Smooth muscle cell (in vitro differentiated cells): ENCODE measurements at regions not wholly inside any gene's neighbourhood (a gene's known extent, or its start where the extent isn't known, plus 50 kb on each side); places are given as distances from the start of the nearest gene placed in this dataset.

ENCODE experiments used
- DNase-seq: peaks from one replicate; lab custom pipeline; 2025; ENCODE audit not compliant: unreplicated experiment; lab: John Stamatoyannopoulos, UW
- H2AFZ ChIP-seq: fragments of 200-600 bp; sonication (generic); 2 replicates; pipeline ENCODE4 v1.6.0; 2016; ENCODE audit warnings: antibody characterized with exemption, low read depth, mild to moderate bottlenecking
- H3F3A ChIP-seq: fragments of 200-600 bp; sonication (generic); 2 replicates; pipeline ENCODE4 v1.6.0; 2017; ENCODE audit warnings: antibody characterized with exemption, low read depth
- H3K27ac ChIP-seq: fragments of 200-600 bp; sonication (generic); 2 replicates; pipeline ENCODE4 v1.5.1; 2016; ENCODE audit warnings: low read depth, mild to moderate bottlenecking
- H3K27me3 ChIP-seq: fragments of 200-600 bp; sonication (generic); 2 replicates; pipeline ENCODE4 v1.6.1; 2016; ENCODE audit warnings: low read depth, mild to moderate bottlenecking
- H3K36me3 ChIP-seq: fragments of 200-600 bp; sonication (generic); 2 replicates; pipeline ENCODE4 v1.5.1; 2016; ENCODE audit warnings: low read depth
- H3K4me1 ChIP-seq: fragments of 200-600 bp; sonication (generic); 2 replicates; pipeline ENCODE4 v1.5.1; 2016; ENCODE audit warnings: low read depth
- H3K4me2 ChIP-seq: fragments of 200-600 bp; sonication (generic); 2 replicates; pipeline ENCODE4 v1.6.0; 2016; ENCODE audit warnings: mild to moderate bottlenecking
- H3K4me3 ChIP-seq: fragments of 200-600 bp; sonication (generic); 2 replicates; pipeline ENCODE4 v1.5.1; 2016; ENCODE audit warnings: mild to moderate bottlenecking
- H3K79me2 ChIP-seq: fragments of 200-600 bp; sonication (generic); 2 replicates; pipeline ENCODE4 v1.6.0; 2016; ENCODE audit warnings: low read depth, mild to moderate bottlenecking
- H3K9ac ChIP-seq: fragments of 200-600 bp; sonication (generic); 2 replicates; pipeline ENCODE4 v1.6.0; 2016; ENCODE audit warnings: low read depth
- H3K9me3 ChIP-seq: fragments of 200-600 bp; sonication (generic); replicated peaks from 2 replicates; pipeline ENCODE4 v1.5.1; 2016; ENCODE audit warnings: low read depth
- H4K20me1 ChIP-seq: fragments of 200-600 bp; sonication (generic); 2 replicates; pipeline ENCODE4 v1.6.0; 2016; ENCODE audit warnings: low read depth
- CTCF ChIP-seq: fragments of 200-600 bp; sonication (generic); IDR thresholded peaks from 2 replicates; pipeline ENCODE4 v1.5.1; 2017; ENCODE audit warnings: borderline replicate concordance, mild to moderate bottlenecking, antibody characterized with exemption; ENCODE audit not compliant: insufficient read depth, poor library complexity, severe bottlenecking
- WGBS: methylation state at CpG from one replicate; pipeline ENCODE4 v1.1.7; 2016; ENCODE audit warnings: low lambda C conversion rate; 5-methylcytosine and 5-hydroxymethylcytosine counted together

DNA sequence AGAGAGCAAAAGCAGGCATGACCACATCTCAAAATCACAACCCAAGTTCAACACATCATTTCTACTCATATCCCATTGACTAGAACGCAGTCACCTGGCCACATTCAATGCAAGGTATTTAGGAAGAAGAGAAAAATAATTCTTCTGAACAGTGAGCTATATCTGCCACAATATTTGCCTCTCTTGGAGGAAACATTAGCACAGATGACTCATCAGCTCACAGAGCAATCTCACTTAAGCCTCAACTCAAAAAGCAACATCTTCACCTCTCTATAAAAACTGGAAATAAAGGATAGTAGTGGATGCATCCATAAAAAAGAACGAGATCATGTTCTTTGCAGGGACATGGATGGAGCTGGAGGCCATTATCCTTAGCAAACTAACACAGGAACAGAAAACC, 143.9 kb upstream of the FMN2 start:
- Histone ChIP-seq H4K20me1 (no peaks in the 10 kb centered on the region), H3K9me3 (no peaks in the 10 kb centered on the region), H3K27ac (no peak overlapping the region), H3K9ac (no peak overlapping the region), H3K27me3 (no peaks in the 10 kb centered on the region), H3K4me2 (no peak overlapping the region), H3K36me3 (no peaks in the 10 kb centered on the region), H3K4me3 (no peak overlapping the region), H3K4me1 (no peaks in the 10 kb centered on the region), H2AFZ (no peak overlapping the region), H3F3A (no peaks in the 10 kb centered on the region), H3K79me2 (no peaks in the 10 kb centered on the region)
- TF ChIP-seq CTCF: no peak
- no peak for DNase-seq
- 71% methylated on average over 2 of the region's 2 CpGs for WGBS

GRCh38 chr1:239951511-239952140, 140.1 kb upstream of the FMN2 start:
- H3F3A ChIP-seq: no peaks in the 10 kb centered on the region
- H3K4me2 ChIP-seq: no peak overlapping the region
- no peak overlapping the region for H3K4me3 ChIP-seq
- no peaks in the 10 kb centered on the region for H4K20me1 ChIP-seq
- no peak overlapping the region for H2AFZ ChIP-seq
- H3K4me1 ChIP-seq: no peaks in the 10 kb centered on the region
- no peaks in the 10 kb centered on the region for H3K36me3 ChIP-seq
- H3K9ac ChIP-seq: no peak overlapping the region
- H3K27ac ChIP-seq: no peak overlapping the region
- DNase-seq: no peak
- H3K79me2 ChIP-seq: no peaks in the 10 kb centered on the region
- no peaks in the 10 kb centered on the region for H3K9me3 ChIP-seq
- TF ChIP-seq CTCF: peak; percentile 89
- no peaks in the 10 kb centered on the region for H3K27me3 ChIP-seq
- WGBS: 25% methylated on average over 3 of the region's 3 CpGs

DNA sequence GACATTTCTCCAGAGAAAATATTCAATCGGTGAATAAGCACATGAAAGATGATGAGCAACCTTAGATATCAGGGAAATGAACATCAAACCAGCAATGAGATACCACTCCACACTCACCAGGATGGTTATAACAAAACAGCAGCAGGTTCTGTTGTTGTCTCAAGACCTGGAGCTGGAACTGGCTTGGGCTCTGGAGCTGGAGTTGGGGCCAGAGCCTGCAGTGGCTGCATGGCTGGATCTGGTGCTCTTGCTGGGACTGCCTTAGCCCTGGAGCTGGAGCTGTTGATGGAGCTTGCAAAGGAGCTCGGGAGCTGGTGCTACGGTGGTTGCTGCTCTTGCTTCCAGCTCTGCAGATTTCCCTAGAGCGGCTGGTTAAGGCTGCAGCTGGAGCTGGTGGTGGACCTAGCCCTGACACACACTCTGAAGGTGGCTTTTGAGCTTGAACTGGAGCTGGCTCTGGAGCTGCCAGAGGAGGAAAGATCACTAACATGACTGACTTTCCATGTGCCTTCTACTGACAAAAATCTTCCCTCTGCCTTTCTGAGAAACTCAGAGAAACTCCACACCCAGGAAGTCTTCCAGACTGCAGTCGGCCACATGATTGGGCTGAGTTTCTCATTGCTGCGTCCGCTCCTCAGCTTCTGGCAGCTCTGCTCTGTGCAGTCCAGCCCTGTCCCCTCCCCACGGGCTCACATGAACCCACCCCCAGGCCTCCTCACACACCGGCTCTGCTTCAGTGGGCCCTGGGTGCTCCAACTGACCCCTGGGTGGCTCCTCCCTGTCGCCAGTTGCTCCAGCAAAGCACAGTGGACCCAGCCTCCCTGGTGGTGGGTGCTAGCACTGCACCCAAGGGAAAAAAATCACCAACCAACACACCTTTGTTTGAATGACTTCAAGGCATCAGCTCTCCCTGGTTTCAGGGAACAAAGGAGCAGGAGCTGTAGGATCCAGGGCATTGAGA, 139.1 kb upstream of the FMN2 start:
- DNase-seq: no peak
- Histone ChIP-seq H4K20me1 (no peaks in the 10 kb centered on the region), H2AFZ (no peak overlapping the region), H3K4me2 (no peak overlapping the region), H3K4me3 (no peak overlapping the region), H3K4me1 (no peaks in the 10 kb centered on the region), H3K9me3 (no peaks in the 10 kb centered on the region), H3K27me3 (no peaks in the 10 kb centered on the region), H3K9ac (no peak overlapping the region), H3K79me2 (no peaks in the 10 kb centered on the region), H3K36me3 (no peaks in the 10 kb centered on the region), H3K27ac (no peak overlapping the region), H3F3A (no peaks in the 10 kb centered on the region)
- peak; percentile 50 for TF ChIP-seq CTCF
- WGBS: 77% methylated on average over 10 of the region's 10 CpGs
